ENCODE measurements at regions not wholly inside any gene's neighbourhood (a gene's known extent, or its start where the extent isn't known, plus 50 kb on each side); places are given as distances from the start of the nearest gene placed in this dataset.

DNA sequence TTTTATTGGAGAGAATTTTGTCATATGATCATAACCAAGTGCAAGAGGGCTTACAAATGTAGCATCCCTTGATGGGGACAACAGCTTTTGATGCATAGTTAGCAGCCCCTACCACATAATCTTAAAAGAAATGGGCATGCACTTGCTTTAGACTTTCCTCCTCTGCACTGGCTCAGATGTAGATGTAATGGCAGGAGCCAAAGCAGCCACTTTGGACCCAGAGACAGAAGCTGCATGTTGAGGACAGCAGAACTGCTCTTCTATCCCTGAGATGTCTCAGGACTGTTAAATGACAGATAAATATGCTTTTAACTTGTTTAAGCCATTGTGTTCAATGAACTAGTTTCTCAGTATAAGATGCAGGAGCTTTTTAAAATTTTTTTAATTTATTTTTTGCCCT lies 450.7 kb downstream of the TYW1 start:
- TF ChIP-seq, protein P1, sequence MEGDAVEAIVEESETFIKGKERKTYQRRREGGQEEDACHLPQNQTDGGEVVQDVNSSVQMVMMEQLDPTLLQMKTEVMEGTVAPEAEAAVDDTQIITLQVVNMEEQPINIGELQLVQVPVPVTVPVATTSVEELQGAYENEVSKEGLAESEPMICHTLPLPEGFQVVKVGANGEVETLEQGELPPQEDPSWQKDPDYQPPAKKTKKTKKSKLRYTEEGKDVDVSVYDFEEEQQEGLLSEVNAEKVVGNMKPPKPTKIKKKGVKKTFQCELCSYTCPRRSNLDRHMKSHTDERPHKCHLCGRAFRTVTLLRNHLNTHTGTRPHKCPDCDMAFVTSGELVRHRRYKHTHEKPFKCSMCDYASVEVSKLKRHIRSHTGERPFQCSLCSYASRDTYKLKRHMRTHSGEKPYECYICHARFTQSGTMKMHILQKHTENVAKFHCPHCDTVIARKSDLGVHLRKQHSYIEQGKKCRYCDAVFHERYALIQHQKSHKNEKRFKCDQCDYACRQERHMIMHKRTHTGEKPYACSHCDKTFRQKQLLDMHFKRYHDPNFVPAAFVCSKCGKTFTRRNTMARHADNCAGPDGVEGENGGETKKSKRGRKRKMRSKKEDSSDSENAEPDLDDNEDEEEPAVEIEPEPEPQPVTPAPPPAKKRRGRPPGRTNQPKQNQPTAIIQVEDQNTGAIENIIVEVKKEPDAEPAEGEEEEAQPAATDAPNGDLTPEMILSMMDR (IDR thresholded peaks at IDR 0.05) = no peak
- no peak for TF ChIP-seq EP300 (IDR thresholded peaks at IDR 0.05)
- TF ChIP-seq POLR2A (IDR thresholded peaks at IDR 0.05) = no peak

Measured in ovary (tissue), 3 donors.